NOMO-1 treated with DMSO at 0.1 percent for 48 hours (cell line): ENCODE measurements at regions not wholly inside any gene's neighbourhood (a gene's known extent, or its start where the extent isn't known, plus 50 kb on each side); places are given as distances from the start of the nearest gene placed in this dataset.

Source experiments
- DNase-seq: peaks from one replicate; lab custom pipeline; 2025; ENCODE audit not compliant: unreplicated experiment; lab: John Stamatoyannopoulos, UW

- no peak for DNase-seq
Measured at GRCh38 chr4:14809203-14809602, 193.1 kb upstream of the CPEB2 start.

GRCh38 chr4:14810121-14810520 is 192.2 kb upstream of the CPEB2 start:
- no peak for DNase-seq

GRCh38 chr4:14810568-14810967 is 191.7 kb upstream of the CPEB2 start:
- no peak for DNase-seq

GRCh38 chr4:14812101-14812500 is 190.2 kb upstream of the CPEB2 start:
- DNase-seq = no peak

GRCh38 chr4:14816623-14817261 is 185.5 kb upstream of the CPEB2 start:
- no peak for DNase-seq

GRCh38 chr4:14824189-14824588 is 178.1 kb upstream of the CPEB2 start:
- no peak for DNase-seq

- DNase-seq = no peak
Measured at GRCh38 chr4:14827111-14827510, 175.2 kb upstream of the CPEB2 start.

- no peak for DNase-seq
Measured at GRCh38 chr4:14829795-14830194, 172.5 kb upstream of the CPEB2 start.

GRCh38 chr4:14831416-14831815 is 170.9 kb upstream of the CPEB2 start:
- DNase-seq = no peak

- no peak for DNase-seq
Measured at GRCh38 chr4:14833053-14833452, 169.2 kb upstream of the CPEB2 start.

- no peak for DNase-seq
Measured at GRCh38 chr4:14834382-14834781, 167.9 kb upstream of the CPEB2 start.

- no peak for DNase-seq
Measured at GRCh38 chr4:14835288-14835687, 167.0 kb upstream of the CPEB2 start.

- DNase-seq = no peak
Measured at GRCh38 chr4:14835708-14836425, 166.4 kb upstream of the CPEB2 start.

- DNase-seq = peak; percentile 46
Measured at GRCh38 chr4:14837860-14838259, 164.4 kb upstream of the CPEB2 start.

GRCh38 chr4:14841801-14842768 is 160.2 kb upstream of the CPEB2 start:
- DNase-seq = no peak

- no peak for DNase-seq
Measured at GRCh38 chr4:14842964-14843630, 159.2 kb upstream of the CPEB2 start.

GRCh38 chr4:14844061-14844460 is 158.2 kb upstream of the CPEB2 start:
- no peak for DNase-seq

GRCh38 chr4:14848229-14848628 is 154.1 kb upstream of the CPEB2 start:
- peak; percentile 89 for DNase-seq

GRCh38 chr4:14850455-14851097 is 151.7 kb upstream of the CPEB2 start:
- peak; percentile 53 for DNase-seq

GRCh38 chr4:14853176-14853943 is 148.9 kb upstream of the CPEB2 start:
- no peak for DNase-seq
